ENCODE measurements at regions not wholly inside any gene's neighbourhood (a gene's known extent, or its start where the extent isn't known, plus 50 kb on each side); places are given as distances from the start of the nearest gene placed in this dataset.

DNA sequence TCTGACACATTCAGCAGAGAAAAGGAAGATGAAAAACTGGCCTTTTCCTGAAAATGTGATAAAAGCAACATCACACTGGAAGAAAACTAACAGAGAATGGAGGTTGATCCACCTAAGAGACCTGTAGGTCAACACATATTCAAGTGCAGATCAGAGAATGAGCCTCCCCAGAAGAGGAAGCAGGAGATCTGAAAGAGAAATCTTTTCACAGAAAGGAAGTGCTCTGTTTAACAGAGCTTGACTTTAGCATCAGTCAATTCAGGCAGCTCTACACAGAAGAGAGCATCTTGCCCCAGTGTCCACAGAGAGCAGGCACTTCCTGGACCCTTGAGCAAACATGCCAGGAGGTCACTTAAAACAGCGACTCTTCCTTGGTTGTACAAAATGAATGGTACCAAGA, 655.4 kb upstream of the GBE1 start:
- H3K4me3 ChIP-seq (ENCODE audit: low read depth, low read length): no peak overlapping the region
- no peak for DNase-seq (ENCODE audit: low read depth, low spot score)
- POLR2A ChIA-PET: no interaction called here
- TF ChIP-seq, protein P1, sequence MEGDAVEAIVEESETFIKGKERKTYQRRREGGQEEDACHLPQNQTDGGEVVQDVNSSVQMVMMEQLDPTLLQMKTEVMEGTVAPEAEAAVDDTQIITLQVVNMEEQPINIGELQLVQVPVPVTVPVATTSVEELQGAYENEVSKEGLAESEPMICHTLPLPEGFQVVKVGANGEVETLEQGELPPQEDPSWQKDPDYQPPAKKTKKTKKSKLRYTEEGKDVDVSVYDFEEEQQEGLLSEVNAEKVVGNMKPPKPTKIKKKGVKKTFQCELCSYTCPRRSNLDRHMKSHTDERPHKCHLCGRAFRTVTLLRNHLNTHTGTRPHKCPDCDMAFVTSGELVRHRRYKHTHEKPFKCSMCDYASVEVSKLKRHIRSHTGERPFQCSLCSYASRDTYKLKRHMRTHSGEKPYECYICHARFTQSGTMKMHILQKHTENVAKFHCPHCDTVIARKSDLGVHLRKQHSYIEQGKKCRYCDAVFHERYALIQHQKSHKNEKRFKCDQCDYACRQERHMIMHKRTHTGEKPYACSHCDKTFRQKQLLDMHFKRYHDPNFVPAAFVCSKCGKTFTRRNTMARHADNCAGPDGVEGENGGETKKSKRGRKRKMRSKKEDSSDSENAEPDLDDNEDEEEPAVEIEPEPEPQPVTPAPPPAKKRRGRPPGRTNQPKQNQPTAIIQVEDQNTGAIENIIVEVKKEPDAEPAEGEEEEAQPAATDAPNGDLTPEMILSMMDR (IDR thresholded peaks at IDR 0.05; ENCODE audit: insufficient read depth, low read length, missing control alignments): no peak
- CTCF ChIA-PET: no interaction called here

DNA sequence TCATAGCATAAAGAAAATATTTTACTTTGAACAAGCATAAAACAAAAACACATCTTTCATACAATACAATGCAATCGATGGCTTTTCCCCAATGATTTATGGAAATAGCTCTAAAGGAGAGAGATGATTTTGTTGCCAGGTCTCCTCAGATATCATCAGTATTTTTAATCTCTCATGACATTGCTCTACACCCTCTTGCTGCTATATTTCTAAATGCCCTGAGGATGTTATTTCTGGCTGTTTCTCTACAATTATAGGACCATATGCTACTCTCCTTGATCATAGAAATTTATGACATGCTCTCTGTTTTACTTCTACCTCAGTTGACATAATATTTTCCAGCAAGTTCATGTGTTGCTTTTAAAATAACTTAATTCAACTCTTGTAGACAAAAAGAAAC, 654.9 kb upstream of the GBE1 start:
- DNase-seq (ENCODE audit: low read depth, low spot score): no peak
- CTCF ChIA-PET: no interaction called here
- POLR2A ChIA-PET: no interaction called here
- TF ChIP-seq, protein P1 (IDR thresholded peaks at IDR 0.05; ENCODE audit: insufficient read depth, low read length, missing control alignments): no peak
- no peak overlapping the region for H3K4me3 ChIP-seq (ENCODE audit: low read depth, low read length)

DNA sequence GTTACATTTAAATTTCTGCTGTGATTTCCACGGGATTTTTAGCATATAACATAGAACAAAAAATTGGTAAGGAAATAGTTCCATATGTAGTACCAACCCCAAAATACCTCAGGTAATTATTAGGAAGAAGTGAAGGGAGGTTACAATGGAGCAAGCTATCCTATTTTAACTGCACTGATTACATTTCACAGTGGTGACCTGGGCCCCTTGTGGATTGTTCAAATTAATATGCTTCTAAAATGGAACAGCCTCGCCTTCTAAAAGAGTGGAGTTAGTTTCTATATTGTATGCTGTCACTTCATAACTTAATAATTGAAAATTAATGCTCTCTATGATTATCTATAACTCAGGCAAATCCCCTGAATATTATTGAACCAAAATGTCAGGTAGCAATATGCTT, 651.7 kb upstream of the GBE1 start:
- no peak for DNase-seq (ENCODE audit: low read depth, low spot score)
- TF ChIP-seq, protein P1 (IDR thresholded peaks at IDR 0.05; ENCODE audit: insufficient read depth, low read length, missing control alignments): no peak
- CTCF ChIA-PET: no interaction called here
- POLR2A ChIA-PET: no interaction called here
- H3K4me3 ChIP-seq (ENCODE audit: low read depth, low read length): no peak overlapping the region

DNA sequence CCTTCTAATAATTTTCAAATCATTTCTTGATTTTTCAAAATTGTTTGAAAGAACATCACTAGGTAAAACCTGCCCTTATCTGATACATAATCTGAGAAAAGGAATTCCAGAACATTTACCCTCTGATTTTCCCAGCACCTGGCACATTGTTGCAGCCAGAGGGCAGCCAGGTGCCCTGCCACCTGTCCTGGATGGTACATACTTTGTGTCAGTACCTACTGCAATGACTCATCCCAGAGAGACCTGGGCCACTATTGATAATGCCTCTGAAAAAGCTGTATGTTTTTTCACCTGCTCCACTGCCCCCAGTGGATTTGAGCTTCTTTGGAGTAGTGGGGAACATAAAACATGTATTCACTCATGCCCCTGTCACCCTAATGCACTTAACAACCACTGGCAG, 648.9 kb upstream of the GBE1 start:
- no peak for DNase-seq (ENCODE audit: low read depth, low spot score)
- POLR2A ChIA-PET: no interaction called here
- TF ChIP-seq, protein P1 (IDR thresholded peaks at IDR 0.05; ENCODE audit: insufficient read depth, low read length, missing control alignments): no peak
- H3K4me3 ChIP-seq (ENCODE audit: low read depth, low read length): no peak overlapping the region
- CTCF ChIA-PET: no interaction called here

DNA sequence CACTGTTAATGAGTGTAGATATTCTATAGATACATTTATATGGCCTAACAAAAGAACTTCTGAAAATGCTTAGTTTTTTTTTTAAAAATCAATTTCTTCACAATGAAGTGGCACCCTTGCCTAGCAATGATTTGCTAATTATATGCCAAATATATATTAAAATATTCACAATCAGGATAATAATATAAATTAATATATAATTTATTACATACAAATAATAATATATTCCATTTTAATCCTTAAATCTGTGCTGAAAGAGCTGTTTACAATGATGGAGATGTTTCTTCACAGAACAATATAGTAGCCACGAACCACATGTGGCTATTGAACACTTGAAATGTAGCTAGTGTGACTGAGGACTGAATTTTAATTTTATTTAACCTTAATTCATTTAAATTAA, 648.4 kb upstream of the GBE1 start:
- CTCF ChIA-PET: no interaction called here

DNA sequence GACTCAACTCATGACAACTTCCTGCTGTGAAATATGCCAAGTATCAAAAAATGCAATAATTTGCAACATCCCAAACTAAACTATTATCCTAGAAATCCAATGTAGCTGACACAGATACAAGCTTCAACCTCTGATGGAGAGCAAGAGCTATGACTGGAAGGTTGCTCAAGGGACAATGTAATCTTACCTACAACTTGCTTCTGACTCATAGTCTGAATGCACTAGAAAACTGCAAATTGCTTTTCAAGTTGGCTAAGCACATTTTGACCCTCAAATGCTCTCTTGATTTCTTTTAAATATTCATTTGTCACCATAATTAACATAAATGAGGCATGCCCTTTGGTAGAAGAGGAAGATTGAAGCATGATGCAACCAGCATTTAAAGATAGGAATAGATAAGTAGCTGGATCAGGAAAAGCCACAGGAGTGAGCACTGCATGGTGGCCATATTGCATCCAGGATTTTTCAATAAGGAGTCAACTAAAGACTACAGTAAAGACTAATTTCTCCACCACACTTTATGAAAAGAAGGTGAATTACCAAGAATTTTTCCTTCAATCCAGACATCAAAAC, 630.8 kb upstream of the GBE1 start:
- ChIA-PET POLR2A (no interaction called here), CTCF (no interaction called here)
- TF ChIP-seq, protein P1 (IDR thresholded peaks at IDR 0.05; ENCODE audit: insufficient read depth, low read length, missing control alignments): no peak
- H3K4me3 ChIP-seq (ENCODE audit: low read depth, low read length): no peak overlapping the region
- DNase-seq (ENCODE audit: low read depth, low spot score): no peak

More for the DNA sequence above, 648.4 kb upstream of the GBE1 start:
- DNase-seq (ENCODE audit: low read depth, low spot score): no peak
- H3K4me3 ChIP-seq (ENCODE audit: low read depth, low read length): no peak overlapping the region
- POLR2A ChIA-PET: no interaction called here
- TF ChIP-seq, protein P1 (IDR thresholded peaks at IDR 0.05; ENCODE audit: insufficient read depth, low read length, missing control alignments): no peak
